ENCODE measurements at regions not wholly inside any gene's neighbourhood (a gene's known extent, or its start where the extent isn't known, plus 50 kb on each side); places are given as distances from the start of the nearest gene placed in this dataset.

DNA sequence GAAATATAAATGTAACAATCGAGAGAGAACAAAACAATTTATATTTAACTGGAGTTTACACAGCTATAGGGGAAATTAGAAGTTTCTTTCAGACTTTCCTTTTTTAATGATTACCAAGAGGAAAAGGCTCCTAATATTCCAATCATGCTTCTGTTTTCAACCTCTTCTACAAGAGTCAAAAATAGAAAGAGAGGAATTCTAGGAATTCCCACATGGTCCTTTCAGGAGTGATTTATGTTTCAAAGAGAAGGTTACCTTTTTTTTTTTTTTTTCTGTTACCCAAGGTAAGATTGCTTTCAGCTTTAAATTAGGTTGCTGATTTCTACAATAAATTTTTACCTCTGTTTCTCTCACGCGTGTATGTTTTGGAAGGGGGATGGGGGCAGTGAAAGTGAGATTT lies 355.3 kb upstream of the DCBLD2 start:
- TF ChIP-seq, protein P1, sequence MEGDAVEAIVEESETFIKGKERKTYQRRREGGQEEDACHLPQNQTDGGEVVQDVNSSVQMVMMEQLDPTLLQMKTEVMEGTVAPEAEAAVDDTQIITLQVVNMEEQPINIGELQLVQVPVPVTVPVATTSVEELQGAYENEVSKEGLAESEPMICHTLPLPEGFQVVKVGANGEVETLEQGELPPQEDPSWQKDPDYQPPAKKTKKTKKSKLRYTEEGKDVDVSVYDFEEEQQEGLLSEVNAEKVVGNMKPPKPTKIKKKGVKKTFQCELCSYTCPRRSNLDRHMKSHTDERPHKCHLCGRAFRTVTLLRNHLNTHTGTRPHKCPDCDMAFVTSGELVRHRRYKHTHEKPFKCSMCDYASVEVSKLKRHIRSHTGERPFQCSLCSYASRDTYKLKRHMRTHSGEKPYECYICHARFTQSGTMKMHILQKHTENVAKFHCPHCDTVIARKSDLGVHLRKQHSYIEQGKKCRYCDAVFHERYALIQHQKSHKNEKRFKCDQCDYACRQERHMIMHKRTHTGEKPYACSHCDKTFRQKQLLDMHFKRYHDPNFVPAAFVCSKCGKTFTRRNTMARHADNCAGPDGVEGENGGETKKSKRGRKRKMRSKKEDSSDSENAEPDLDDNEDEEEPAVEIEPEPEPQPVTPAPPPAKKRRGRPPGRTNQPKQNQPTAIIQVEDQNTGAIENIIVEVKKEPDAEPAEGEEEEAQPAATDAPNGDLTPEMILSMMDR (IDR thresholded peaks at IDR 0.05; ENCODE audit: insufficient read depth, low read depth, low read length) = no peak
- no peak for DNase-seq (ENCODE audit: low read depth)

DNA sequence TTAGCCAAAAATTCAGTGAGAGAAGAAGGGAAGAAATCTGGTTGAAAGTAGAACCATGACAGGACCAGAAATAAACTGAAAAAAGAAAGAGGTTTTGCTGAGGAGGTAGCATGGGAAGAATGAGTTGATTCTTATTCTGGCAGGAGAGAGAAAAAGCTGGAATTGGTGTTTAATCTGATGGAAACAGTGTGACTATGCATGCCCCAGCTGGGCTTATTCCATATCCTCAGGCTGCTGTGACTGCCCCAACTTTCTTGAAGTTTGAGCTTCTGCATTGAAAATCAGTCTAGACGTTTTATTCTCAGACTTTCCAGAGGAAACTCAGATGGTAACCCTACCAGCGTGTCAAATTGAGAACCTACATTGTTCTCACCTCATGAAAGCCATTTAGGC lies 352.5 kb upstream of the DCBLD2 start:
- TF ChIP-seq, protein P1 (IDR thresholded peaks at IDR 0.05; ENCODE audit: insufficient read depth, low read depth, low read length) = no peak
- DNase-seq (ENCODE audit: low read depth) = no peak
- no peak overlapping the region for H3K4me3 ChIP-seq (ENCODE audit: low read depth, low read length)

More for the DNA sequence above, 355.3 kb upstream of the DCBLD2 start:
- no peak overlapping the region for H3K4me3 ChIP-seq (ENCODE audit: low read depth, low read length)

DNA sequence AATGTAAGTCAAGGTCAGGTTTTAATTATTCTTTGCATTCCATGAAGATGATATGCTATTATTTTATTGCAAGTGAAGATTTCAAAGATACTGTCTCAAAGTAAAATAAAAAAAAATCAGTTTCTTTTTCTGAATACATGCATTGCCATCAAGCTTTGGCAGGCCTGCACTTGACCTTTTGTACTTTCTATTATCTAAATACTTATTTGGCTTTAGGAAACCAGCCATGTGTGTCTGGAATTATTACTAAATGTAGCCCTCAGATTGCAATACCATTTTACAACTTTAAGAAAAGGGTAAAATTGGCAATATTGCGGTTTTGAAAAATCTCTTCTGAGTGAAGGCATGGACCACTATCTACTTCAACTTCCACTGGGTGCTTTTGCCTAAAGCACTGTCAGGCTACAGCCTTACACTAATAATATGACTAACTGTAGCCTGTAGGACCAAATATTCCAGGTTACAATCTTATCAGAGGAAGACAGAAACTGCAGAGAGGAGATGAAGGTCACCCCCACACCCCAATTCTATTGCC lies 349.4 kb upstream of the DCBLD2 start:
- peak; percentile 64 for DNase-seq (ENCODE audit: low read depth)
- TF ChIP-seq, protein P1 (IDR thresholded peaks at IDR 0.05; ENCODE audit: insufficient read depth, low read depth, low read length) = no peak
- H3K4me3 ChIP-seq (ENCODE audit: low read depth, low read length) = no peak overlapping the region

DNA sequence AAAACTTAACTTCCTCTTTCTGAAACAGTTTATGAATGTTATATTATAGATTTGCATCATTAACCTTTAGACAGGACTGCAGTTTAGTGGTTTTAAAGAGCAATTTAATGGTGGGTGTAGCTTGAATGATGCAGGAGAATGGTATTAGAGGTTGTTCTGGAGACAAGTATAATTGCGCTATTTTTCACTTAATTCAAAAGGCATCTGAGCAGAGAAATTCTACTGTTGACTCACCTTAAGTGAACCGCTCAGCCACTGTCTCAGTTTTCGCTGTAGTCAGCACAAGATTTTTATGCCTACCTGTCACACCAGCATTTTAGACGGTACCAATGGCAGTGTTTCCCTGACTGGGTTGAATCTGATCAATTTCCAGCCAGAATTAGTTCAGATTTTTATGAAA lies 348.8 kb upstream of the DCBLD2 start:
- no peak for DNase-seq (ENCODE audit: low read depth)
- H3K4me3 ChIP-seq (ENCODE audit: low read depth, low read length) = no peak overlapping the region
- TF ChIP-seq, protein P1 (IDR thresholded peaks at IDR 0.05; ENCODE audit: insufficient read depth, low read depth, low read length) = no peak

DNA sequence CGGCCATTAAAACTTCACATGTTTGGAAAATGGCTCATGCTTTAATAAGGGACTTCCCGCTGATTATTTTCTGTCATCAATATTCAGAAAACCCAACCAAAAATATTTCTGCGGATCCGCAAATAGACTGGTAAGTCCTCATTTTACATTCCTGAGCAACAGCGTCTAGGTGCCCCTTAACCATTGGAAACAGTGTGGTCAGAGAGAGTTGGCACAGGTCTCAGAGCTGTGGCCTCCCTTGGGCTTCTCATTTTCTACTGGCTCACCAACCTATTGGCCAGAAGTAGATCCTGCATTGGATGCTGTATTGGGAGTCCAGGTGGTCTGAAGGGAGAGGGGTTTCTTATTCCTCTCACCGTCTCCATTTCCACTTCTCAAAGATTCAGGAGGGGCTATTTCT lies 348.1 kb upstream of the DCBLD2 start:
- DNase-seq (ENCODE audit: low read depth) = no peak
- TF ChIP-seq, protein P1 (IDR thresholded peaks at IDR 0.05; ENCODE audit: insufficient read depth, low read depth, low read length) = no peak
- no peak overlapping the region for H3K4me3 ChIP-seq (ENCODE audit: low read depth, low read length)

DNA sequence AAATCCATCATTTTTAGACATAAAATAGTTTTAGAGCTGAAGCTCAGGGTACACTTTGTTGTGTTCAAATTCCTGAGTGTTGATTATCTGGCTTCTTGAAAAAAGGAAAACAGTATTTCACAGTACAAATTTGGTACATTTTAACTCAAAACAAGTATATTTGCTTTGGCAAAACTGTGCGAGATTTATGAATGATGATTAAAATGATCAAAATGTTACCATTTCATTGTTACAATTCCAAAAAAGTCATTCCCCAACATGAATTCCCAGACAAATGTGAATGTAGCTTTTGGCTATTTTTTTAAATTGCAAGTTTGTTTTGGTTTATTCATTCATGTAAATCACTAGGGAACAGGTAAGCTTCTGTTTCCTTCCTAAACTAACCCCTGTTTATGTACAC lies 347.4 kb upstream of the DCBLD2 start:
- no peak overlapping the region for H3K4me3 ChIP-seq (ENCODE audit: low read depth, low read length)
- peak; percentile 28 for DNase-seq (ENCODE audit: low read depth)
- TF ChIP-seq, protein P1 (IDR thresholded peaks at IDR 0.05; ENCODE audit: insufficient read depth, low read depth, low read length) = no peak

DNA sequence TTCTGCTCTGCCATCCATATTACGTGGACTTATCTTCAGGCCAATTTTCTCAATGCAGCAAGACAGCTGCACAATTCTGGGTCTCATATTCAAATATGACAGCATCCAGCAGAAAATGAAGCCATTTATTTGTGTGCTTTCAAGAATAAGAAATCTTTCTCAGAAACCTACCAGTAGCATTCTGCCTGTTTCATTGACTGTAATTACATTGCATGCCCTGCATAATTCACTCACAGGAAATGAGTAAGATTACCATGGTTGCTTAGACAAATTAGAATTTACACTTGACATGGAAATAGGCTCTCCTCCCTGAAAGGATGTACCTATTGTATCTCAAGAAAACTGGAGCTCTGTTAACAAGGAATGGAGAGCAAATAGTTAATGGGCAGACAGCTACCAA lies 346.6 kb upstream of the DCBLD2 start:
- no peak overlapping the region for H3K4me3 ChIP-seq (ENCODE audit: low read depth, low read length)
- no peak for DNase-seq (ENCODE audit: low read depth)

More for the DNA sequence above, 346.6 kb upstream of the DCBLD2 start:
- TF ChIP-seq, protein P1 (IDR thresholded peaks at IDR 0.05; ENCODE audit: insufficient read depth, low read depth, low read length) = no peak
